Activated CD4-positive, alpha-beta T cell treated with anti-CD3 and anti-CD28 coated beads, Interleukin-2, amount 50 U/mL, for 48 hours (primary cell): ENCODE measurements at regions not wholly inside any gene's neighbourhood (a gene's known extent, or its start where the extent isn't known, plus 50 kb on each side); places are given as distances from the start of the nearest gene placed in this dataset.

Experiments used
- DNase-seq, 2 experiments: peaks; one replicate each; pipeline ENCODE4 v3.0.0-alpha.2; 2020

DNA sequence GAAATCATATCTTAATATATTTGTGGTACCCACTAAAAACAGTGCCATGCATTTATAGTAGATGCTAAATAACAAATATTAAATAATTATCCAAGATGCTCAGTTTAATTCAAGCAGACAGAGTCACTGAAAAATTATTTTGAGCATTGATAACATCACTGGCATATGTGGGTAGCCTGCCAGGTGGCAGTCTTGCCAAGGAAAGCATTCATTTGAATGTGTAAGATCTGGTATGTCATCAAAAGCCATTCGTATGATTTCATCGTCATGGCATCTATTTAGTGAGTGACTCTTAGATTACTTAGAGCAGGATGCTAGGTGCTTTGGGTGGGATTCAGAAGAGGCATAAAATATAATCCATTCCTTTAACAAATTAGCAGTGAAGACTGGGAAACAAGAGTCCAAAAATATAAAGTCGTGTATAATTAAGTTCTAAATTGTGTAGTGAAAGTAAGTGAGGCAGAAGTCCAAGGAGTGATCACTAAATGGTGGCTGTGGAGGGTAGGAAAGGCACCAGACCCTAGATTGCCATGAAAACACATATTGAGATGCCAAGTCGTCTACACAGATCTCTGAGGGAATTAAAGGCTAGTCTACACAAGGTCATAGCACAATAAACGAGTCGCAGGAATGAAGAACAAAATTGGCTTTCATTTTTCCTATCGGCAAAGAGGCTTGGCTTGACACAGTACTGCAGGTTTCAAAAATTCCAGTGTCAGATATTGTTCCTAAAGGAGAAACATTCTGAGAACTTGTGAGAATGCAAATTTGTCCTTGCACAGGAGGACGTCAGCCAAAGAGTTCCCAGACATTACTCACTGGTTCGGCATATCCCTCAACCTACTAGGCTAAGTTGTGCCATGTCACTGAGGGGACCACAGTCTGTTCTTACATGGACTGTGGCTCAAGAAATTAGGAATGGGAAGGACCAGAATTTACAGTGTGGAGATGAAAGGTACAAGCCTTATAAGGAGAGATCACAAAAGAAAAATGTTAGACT is 130.8 kb downstream of the LYPLAL1 start:
- DNase-seq: no peak

DNA sequence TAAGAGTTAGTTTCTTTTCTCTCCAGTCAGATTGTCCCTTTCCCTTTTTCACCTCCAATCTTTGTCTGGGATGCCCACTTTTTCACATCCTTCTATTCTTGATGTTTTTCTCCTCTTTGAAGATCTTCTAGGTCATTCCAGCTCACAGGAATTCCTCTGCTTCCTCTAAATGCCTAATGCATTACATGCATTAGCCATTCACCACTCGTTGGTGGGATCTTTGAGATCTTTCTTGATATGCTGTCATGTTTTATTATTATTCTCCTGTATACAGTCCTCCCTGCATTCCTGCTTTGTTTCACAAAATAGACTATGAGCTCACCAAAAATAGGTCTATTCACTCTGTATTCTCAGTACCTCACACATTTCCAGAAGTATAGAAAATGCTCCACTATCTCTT is 129.0 kb downstream of the LYPLAL1 start:
- no peak for DNase-seq

DNA sequence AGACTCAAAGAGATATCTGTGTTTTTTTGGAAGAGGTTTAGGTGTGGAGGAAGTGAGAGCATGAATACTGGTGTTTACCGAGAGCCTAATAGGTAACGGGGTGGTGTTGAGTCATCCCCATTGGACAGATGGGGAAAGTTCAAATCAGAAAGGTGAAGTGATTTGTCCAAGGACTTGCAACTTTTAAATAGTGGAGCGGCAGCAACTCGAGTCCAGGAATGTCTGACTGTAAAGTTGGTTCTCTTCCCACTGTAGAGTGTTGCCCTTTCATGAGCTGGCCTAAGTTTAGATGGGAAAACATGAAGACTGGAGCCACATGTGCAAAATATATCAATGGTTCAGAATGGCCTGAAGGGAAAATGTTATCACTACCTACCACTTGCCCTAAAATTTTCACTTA is 125.7 kb downstream of the LYPLAL1 start:
- no peak for DNase-seq

DNA sequence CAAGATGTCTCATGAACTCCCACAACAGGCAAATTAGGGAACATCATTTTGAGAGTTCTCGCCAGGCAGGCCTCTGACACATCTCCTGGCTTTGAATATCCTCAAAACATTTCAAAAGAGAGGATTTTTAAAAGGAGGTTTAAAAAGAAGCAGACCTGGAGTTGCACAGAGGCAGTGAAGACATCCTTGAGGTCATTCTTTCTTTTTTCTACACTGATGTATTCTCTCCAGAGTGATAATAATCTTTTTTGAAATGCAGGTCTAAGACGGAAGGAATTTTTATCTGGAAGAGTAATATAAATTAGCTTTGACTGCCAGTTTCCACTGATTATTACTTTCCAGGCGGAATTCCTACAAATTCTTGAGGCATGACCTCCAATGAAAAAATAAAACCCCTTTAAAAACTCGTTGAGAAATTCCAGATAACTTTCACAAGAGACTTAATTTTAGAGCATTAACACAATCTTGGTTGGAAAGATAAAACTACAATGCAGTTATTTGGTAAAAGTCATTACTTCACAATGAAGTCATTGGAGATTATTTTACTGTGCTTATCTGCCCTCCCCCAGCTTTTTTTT is 125.0 kb downstream of the LYPLAL1 start:
- DNase-seq: no peak

DNA sequence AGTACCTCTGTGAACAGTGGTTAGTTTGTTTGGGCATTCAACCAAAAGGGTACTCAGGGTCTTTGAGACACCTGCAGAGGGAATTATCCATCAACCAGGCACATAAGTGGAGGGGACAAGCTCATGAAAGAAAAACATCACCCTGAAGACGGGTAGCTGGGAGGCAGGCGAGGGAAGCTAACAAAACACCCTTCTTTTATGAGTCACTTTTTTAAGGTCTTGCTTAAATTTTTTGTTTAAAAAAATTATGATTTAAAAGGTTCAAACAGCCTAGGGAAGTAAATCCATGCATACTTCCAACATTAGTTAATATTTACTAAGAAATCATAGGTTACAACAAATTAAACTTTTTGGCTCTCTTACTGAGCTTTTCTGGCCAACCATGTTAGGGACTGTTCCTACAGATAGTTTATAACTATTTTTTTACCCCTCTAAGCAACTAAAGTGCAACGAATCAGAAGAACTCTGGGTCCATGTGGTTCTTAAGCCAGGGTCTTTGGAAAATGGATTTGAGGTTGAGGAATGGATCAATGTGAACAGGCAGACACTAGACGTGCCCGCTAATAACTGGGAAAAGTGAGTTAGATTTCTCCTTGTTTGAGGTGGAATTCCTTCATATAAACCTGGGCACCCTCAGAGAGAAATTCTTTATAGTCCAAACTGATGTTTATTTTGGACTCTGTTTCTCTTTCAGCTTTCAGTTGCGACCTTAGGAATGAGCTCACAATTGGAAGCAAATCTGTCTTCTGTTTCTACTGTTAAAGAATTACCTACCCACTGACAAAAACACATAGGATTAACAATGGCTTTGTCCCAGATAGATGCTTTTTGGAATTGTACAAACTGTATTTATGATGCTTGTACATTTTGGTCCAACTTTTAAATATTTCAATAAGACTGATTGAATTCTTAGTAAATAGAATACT is 123.0 kb downstream of the LYPLAL1 start:
- DNase-seq: no peak

DNA sequence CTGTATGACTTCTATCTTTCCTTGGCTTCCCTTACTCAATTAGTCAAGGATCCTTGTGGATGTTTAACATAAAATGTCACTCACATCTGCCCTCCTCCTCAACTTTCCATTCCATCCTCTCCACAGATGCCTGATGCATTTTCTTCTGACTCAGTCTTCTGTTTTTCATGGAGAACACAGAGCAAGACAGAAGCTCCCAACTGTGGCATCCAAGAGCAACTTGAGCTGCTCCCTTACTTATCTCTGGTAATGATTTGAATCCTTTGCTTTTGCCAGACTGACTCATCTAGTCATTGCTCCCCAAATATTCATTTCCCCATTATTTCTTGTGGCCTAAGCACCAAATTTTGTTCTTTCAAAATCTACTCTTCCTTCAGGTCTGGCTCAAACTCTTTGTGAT is 120.6 kb downstream of the LYPLAL1 start:
- DNase-seq: no peak

DNA sequence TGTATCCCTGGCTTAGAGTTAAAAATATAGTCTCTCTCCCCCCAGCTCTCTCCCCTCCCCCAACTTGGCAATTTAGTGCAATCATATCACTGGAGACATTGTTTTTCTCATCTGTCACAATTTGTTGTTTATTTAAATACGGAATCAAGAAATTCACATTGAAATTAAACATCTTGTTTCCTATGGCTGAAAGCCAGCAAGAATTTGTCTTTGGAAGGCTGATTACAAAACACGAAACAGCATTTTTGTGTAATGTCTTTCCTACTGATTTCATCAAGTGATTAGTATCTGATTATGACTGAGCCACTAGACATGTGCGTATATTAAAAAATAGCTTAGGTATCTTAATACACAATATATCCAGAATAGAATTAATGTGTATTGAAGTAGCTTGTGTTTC is 119.7 kb downstream of the LYPLAL1 start:
- DNase-seq: no peak

DNA sequence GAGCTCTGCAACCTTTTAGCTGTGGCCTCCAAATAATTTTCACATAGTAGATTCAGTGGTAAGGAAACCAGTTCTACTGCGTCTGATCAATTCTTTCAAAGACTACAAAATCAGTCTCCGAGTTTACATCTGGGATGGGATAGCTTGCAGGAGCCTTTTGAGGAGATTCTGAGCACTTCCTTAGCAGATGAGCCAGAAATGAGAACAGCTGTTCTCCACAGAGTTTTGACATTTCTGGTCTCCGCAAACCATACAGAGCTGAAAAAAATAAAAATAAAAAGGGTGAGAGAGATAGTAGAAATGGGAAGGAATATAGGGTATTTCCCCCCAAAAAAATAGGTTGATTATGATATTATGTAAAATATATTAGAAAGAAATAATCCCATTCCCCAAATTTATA is 119.3 kb downstream of the LYPLAL1 start:
- no peak for DNase-seq

DNA sequence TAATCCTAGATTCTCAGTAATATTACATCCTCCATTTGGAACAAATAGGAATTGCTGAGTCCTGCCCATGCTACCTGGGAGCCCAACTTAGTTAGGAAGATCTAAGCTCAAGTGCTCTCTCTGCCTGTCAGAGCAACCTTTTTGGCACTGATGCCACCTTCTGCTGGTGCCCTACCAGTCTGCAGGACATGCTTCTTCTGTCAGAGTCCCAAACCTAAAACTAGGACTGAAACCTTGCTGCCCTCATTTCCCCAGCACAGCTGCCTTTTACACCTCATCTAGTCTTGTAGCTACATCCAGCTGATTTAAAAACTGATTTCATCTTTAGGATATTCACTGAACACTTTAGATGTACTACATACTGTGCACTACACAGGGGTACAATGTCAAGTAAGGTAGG is 118.7 kb downstream of the LYPLAL1 start:
- no peak for DNase-seq

DNA sequence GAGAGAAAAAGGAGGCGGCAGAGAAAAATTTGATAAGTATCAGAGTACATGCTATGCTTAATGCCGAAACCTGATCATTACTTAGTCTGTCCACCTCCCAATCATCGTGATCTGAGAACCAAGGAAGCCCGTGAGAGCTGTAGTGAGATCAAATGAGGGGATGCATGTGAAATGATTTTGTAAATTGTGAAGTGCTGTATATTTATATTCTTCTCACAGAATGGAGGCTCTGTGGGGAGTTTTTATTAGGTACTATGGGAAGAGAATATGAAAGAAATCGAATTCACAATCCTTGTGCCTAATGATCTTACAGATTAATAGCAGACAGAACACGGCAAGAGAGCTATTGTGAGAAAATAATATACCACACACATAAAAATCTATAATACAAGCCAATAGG is 115.5 kb downstream of the LYPLAL1 start:
- DNase-seq: no peak

DNA sequence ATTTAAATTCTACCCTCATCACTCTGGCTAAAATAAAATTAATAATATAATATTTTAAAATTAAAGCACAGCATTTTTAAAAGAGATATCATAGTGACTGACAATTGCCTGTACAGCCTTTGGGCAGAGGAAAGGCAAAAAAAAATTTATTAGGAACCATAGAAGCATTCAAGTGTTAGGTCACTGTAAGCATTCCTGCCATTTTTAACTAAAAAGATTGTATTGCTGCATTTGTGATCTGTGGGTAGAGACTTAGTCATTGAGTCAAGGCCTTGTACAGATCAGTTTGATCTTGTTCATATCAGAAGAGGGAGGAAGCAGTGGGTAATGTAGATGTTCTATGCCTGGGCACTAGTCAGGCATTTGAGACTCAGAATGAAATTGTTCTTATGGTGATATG is 109.9 kb downstream of the LYPLAL1 start:
- DNase-seq: no peak

- DNase-seq: no peak
These were observed 108.2 kb downstream of the LYPLAL1 start for GRCh38 chr1:219281831-219282230.

DNA sequence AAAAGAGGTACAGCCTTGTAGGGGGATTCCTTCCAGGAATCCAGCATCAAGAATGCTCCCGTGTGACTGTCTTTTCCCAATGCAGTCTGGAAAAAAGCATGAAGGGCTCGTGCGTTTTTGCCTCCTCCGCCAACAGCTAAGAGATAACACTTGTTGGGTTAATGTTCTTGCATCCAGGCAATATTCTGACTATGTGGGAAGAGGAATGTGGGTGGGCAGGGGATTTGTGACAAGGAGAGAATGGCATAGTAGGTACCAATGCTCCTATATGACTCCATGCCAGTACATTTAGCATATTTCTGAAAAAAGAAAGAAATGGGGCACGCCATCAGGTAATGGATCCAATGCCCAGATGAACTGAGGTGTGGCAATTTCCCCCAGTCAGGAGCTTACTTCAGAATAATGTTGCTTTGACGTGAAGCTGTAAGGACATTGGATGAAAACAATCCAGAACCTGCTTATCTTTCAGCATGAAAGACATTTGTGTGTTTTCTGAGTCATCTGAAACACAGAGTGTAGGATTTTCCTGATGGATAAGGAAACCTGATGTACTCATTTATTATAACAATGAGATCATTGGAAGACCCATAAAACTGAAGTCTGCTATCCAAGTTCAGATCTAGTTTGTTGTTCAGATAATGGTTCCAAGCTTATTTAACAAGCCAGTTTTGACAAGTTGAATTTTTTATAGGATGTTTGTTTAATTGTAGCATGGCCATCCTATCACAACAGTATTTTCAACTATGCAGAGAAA is 105.5 kb downstream of the LYPLAL1 start:
- DNase-seq: no peak

- no peak for DNase-seq
These were observed 104.6 kb downstream of the LYPLAL1 start for GRCh38 chr1:219278288-219278687.

GRCh38 chr1:219277304-219278105 is 103.8 kb downstream of the LYPLAL1 start:
- DNase-seq: no peak

- no peak for DNase-seq
These were observed 102.5 kb downstream of the LYPLAL1 start for GRCh38 chr1:219276049-219276738.

GRCh38 chr1:219273088-219273686 is 99.5 kb downstream of the LYPLAL1 start:
- DNase-seq: no peak

GRCh38 chr1:219271818-219272535 is 98.3 kb downstream of the LYPLAL1 start:
- DNase-seq: no peak

- no peak for DNase-seq
These were observed 95.5 kb downstream of the LYPLAL1 start for GRCh38 chr1:219269171-219269570.

DNA sequence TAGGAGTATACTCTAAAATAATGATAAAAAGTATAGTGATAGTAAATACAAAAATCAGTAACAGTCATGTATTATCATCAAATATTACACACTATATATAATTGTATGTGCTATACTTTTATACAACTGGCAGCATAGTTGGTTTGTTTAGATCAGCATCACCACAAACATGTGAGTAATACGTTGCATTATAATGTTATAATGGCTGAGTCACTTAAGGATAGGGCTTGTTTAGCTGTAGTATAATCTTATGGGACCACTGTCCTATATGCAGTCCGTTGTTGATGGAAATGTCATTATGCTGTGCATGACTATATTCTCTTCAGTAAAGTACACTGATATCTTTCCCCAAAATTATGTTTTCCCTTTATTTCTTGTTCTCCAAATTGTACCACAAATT is 92.8 kb downstream of the LYPLAL1 start:
- DNase-seq: no peak
